Breast epithelium (tissue), 4 donors: ENCODE measurements at regions not wholly inside any gene's neighbourhood (a gene's known extent, or its start where the extent isn't known, plus 50 kb on each side); places are given as distances from the start of the nearest gene placed in this dataset.

Source experiments
- DNase-seq, 2 donors: peaks; one replicate each; pipeline ENCODE4 v3.0.0-alpha.2; 2019; ENCODE audit warnings: low spot score in 2 of 2
- H3K27ac ChIP-seq, 2 donors: fragments of 200-600 bp; sonication (generic) in 1 of 2; one replicate each; pipeline ENCODE4 v1.5.1; 2016 to 2019; ENCODE audit warnings: mild to moderate bottlenecking in 1 of 2
- H3K27me3 ChIP-seq, 2 donors: fragments of 200-600 bp; sonication (generic) in 1 of 2; one replicate each; pipeline versions ENCODE4 v1.5.1 to v1.6.0; 2017 to 2019; ENCODE audit warnings: control low read depth in 1 of 2, mild to moderate bottlenecking in 1 of 2
- H3K36me3 ChIP-seq: fragments of 200-600 bp; one replicate; pipeline ENCODE4 v1.5.1; 2019
- H3K4me1 ChIP-seq, 2 donors: fragments of 200-600 bp; sonication (generic); one replicate each; pipeline ENCODE4 v1.5.1; 2016 to 2019; ENCODE audit warnings: control low read depth in 1 of 2
- H3K4me3 ChIP-seq, 3 donors: fragments of 200-600 bp; sonication (generic); 1 replicate in 2 of 3; 2 replicates in 1 of 3; pipeline ENCODE4 v1.5.1; 2016 to 2019; ENCODE audit warnings: mild to moderate bottlenecking in 3 of 3, moderate library complexity in 2 of 3
- H3K9me3 ChIP-seq, 2 donors: fragments of 200-600 bp; sonication (generic) in 1 of 2; one replicate each; pipeline ENCODE4 v1.5.1; 2016 to 2019; ENCODE audit warnings: control low read depth in 1 of 2
- CTCF ChIP-seq, 3 donors: fragments of 450-650 bp; IDR thresholded peaks; one replicate each; pipeline ENCODE4 v1.5.1; 2016 to 2017; ENCODE audit warnings: antibody characterized with exemption in 3 of 3, mild to moderate bottlenecking in 3 of 3, moderate library complexity in 3 of 3
- POLR2A ChIP-seq: fragments of 450-650 bp; IDR thresholded peaks from one replicate; pipeline ENCODE4 v1.6.1; 2016; ENCODE audit warnings: antibody characterized with exemption, mild to moderate bottlenecking, moderate library complexity
- POLR2AphosphoS5 ChIP-seq, 3 donors: sonication (generic); formaldehyde crosslinking; IDR thresholded peaks; one replicate each; pipeline ENCODE4 v1.6.1; 2017; ENCODE audit warnings: antibody characterized with exemption in 3 of 3
- intact Hi-C: fragments of 100-400 bp; cut with DNase I; formaldehyde crosslinking; loops from one replicate; pipeline ENCODE4 v1.15.1; 2023; ENCODE audit warnings: low total_unique reads

GRCh38 chr2:41182961-41183360, 731.1 kb upstream of the SLC8A1 start:
- Histone ChIP-seq H3K4me1 (no peaks in the 10 kb centered on the region), H3K27me3 (no peaks in the 10 kb centered on the region), H3K27ac (no peak overlapping the region), H3K36me3 (no peaks in the 10 kb centered on the region), H3K9me3 (no peaks in the 10 kb centered on the region), H3K4me3 (no peak overlapping the region)
- intact Hi-C loops: no loop called here
- no peak for DNase-seq
- no peak for TF ChIP-seq POLR2A
- TF ChIP-seq CTCF (IDR thresholded peaks at IDR 0.05): no peak
- TF ChIP-seq POLR2AphosphoS5 (IDR thresholded peaks at IDR 0.05): no peak

GRCh38 chr2:41187376-41188122, 735.7 kb upstream of the SLC8A1 start:
- DNase-seq: no peak
- H3K4me1 ChIP-seq: no peaks in the 10 kb centered on the region
- no peaks in the 10 kb centered on the region for H3K9me3 ChIP-seq
- H3K36me3 ChIP-seq: no peaks in the 10 kb centered on the region
- no peaks in the 10 kb centered on the region for H3K27me3 ChIP-seq
- no peak overlapping the region for H3K4me3 ChIP-seq
- H3K27ac ChIP-seq: no peak overlapping the region
- no peak for TF ChIP-seq CTCF (IDR thresholded peaks at IDR 0.05)
- no peak for TF ChIP-seq POLR2A
- no peak for TF ChIP-seq POLR2AphosphoS5 (IDR thresholded peaks at IDR 0.05)
- intact Hi-C loops: no loop called here

GRCh38 chr2:41194230-41194629, 742.3 kb upstream of the SLC8A1 start:
- DNase-seq: no peak
- Histone ChIP-seq H3K27ac (no peak overlapping the region), H3K4me3 (no peak overlapping the region), H3K27me3 (no peaks in the 10 kb centered on the region), H3K4me1 (no peaks in the 10 kb centered on the region), H3K36me3 (no peaks in the 10 kb centered on the region), H3K9me3 (no peaks in the 10 kb centered on the region)
- TF ChIP-seq POLR2AphosphoS5 (IDR thresholded peaks at IDR 0.05) (no peak), POLR2A (no peak), CTCF (IDR thresholded peaks at IDR 0.05) (no peak)
- intact Hi-C loops: no loop called here

- H3K27ac ChIP-seq: no peak overlapping the region
- H3K36me3 ChIP-seq: no peaks in the 10 kb centered on the region
- no peak for DNase-seq
- no peaks in the 10 kb centered on the region for H3K9me3 ChIP-seq
- no peaks in the 10 kb centered on the region for H3K27me3 ChIP-seq
- TF ChIP-seq POLR2A (no peak), POLR2AphosphoS5 (IDR thresholded peaks at IDR 0.05) (no peak), CTCF (IDR thresholded peaks at IDR 0.05) (no peak)
- H3K4me3 ChIP-seq: no peak overlapping the region
- no peaks in the 10 kb centered on the region for H3K4me1 ChIP-seq
- intact Hi-C loops: no loop called here
Measured at GRCh38 chr2:41197781-41198180, 745.9 kb upstream of the SLC8A1 start.

GRCh38 chr2:41199334-41199733, 747.4 kb upstream of the SLC8A1 start:
- no peak for DNase-seq
- Histone ChIP-seq H3K9me3 (no peaks in the 10 kb centered on the region), H3K4me3 (no peak overlapping the region), H3K4me1 (no peaks in the 10 kb centered on the region), H3K27ac (no peak overlapping the region), H3K36me3 (no peaks in the 10 kb centered on the region), H3K27me3 (no peaks in the 10 kb centered on the region)
- TF ChIP-seq POLR2A: no peak
- TF ChIP-seq POLR2AphosphoS5 (IDR thresholded peaks at IDR 0.05): no peak
- TF ChIP-seq CTCF (IDR thresholded peaks at IDR 0.05): no peak
- intact Hi-C loops: no loop called here
